Activated T-cell treated with anti-CD3 and anti-CD28 coated beads, Interleukin-2, amount 50 U/mL, for 72 hours (primary cell): ENCODE measurements at regions not wholly inside any gene's neighbourhood (a gene's known extent, or its start where the extent isn't known, plus 50 kb on each side); places are given as distances from the start of the nearest gene placed in this dataset.

Experiments used
- ATAC-seq, 2 donors: fragments of 150-1000 bp; cut with Tn5 transposase; replicated peaks in 1 of 2; 2 replicates each; pipeline ENCODE4 v1.10.0; 2021; ENCODE audit warnings: moderate library complexity in 2 of 2, mild to moderate bottlenecking in 1 of 2
- DNase-seq, 2 donors: peaks; one replicate each; pipeline ENCODE4 v3.0.0; 2021 to 2022; ENCODE audit warnings: mixed read lengths in 1 of 2
- H3K27ac Mint-ChIP-seq: one replicate; pipeline ENCODE4 v1.8.0; 2022; ENCODE audit warnings: mild to moderate bottlenecking, moderate library complexity, mixed read lengths
- H3K27me3 Mint-ChIP-seq: one replicate; pipeline ENCODE4 v1.8.0; 2022; ENCODE audit warnings: low read depth, mixed read lengths
- H3K36me3 Mint-ChIP-seq, 2 donors: one replicate each; pipeline ENCODE4 v1.8.0; 2022; ENCODE audit warnings: mixed read lengths in 2 of 2, mild to moderate bottlenecking in 1 of 2; ENCODE audit not compliant: insufficient read depth in 2 of 2
- H3K4me1 Mint-ChIP-seq: one replicate; pipeline ENCODE4 v1.8.0; 2022; ENCODE audit warnings: low read depth, mixed read lengths
- H3K4me3 Mint-ChIP-seq, 2 donors: one replicate each; pipeline ENCODE4 v1.8.0; 2022; ENCODE audit warnings: mild to moderate bottlenecking in 2 of 2, mixed read lengths in 2 of 2, moderate library complexity in 2 of 2
- H3K9me3 Mint-ChIP-seq, 2 donors: one replicate each; pipeline ENCODE4 v1.8.0; 2022; ENCODE audit warnings: mixed read lengths in 2 of 2

GRCh38 chr11:71062199-71062598 lies 190.2 kb downstream of the SHANK2 start:
- H3K4me1 Mint-ChIP-seq = no peaks in the 10 kb centered on the region

GRCh38 chr11:71060391-71060791 lies 192.0 kb downstream of the SHANK2 start:
- Mint-ChIP-seq H3K27me3 (peaks cover 22% of the 10 kb centered on the region), H3K36me3 (no peaks in the 10 kb centered on the region), H3K4me1 (no peaks in the 10 kb centered on the region), H3K9me3 (no peaks in the 10 kb centered on the region), H3K27ac (no peak overlapping the region), H3K4me3 (no peak overlapping the region)
- no peak for DNase-seq
- no peak for ATAC-seq

More at GRCh38 chr11:71062199-71062598, 190.2 kb downstream of the SHANK2 start:
- no peak overlapping the region for H3K4me3 Mint-ChIP-seq
- no peak for DNase-seq
- no peaks in the 10 kb centered on the region for H3K36me3 Mint-ChIP-seq
- peaks cover 22% of the 10 kb centered on the region for H3K27me3 Mint-ChIP-seq
- no peak for ATAC-seq
- H3K9me3 Mint-ChIP-seq = no peaks in the 10 kb centered on the region
- H3K27ac Mint-ChIP-seq = no peak overlapping the region

- ATAC-seq (no peak), DNase-seq (no peak)
- H3K36me3 Mint-ChIP-seq = no peaks in the 10 kb centered on the region
- H3K27ac Mint-ChIP-seq = no peak overlapping the region
- no peaks in the 10 kb centered on the region for H3K4me1 Mint-ChIP-seq
- no peak overlapping the region for H3K4me3 Mint-ChIP-seq
- H3K27me3 Mint-ChIP-seq = peaks cover 15% of the 10 kb centered on the region
- no peaks in the 10 kb centered on the region for H3K9me3 Mint-ChIP-seq
These were observed 192.7 kb downstream of the SHANK2 start for GRCh38 chr11:71059662-71060061.

GRCh38 chr11:71055925-71056324 lies 196.5 kb downstream of the SHANK2 start:
- Mint-ChIP-seq H3K36me3 (no peaks in the 10 kb centered on the region), H3K4me3 (no peak overlapping the region), H3K27me3 (no peaks in the 10 kb centered on the region), H3K27ac (no peak overlapping the region), H3K9me3 (no peaks in the 10 kb centered on the region), H3K4me1 (no peaks in the 10 kb centered on the region)
- DNase-seq = no peak
- ATAC-seq = no peak
